ENCODE measurements at regions not wholly inside any gene's neighbourhood (a gene's known extent, or its start where the extent isn't known, plus 50 kb on each side); places are given as distances from the start of the nearest gene placed in this dataset.

GRCh38 chr13:99752373-99752772, 219.2 kb downstream of the ZIC5 start:
- TF ChIP-seq CTCF (IDR thresholded peaks at IDR 0.05): no peak
- DNase-seq (ENCODE audit: low spot score): no peak
- Histone ChIP-seq H3K4me3 (no peak overlapping the region), H3K27ac (no peak overlapping the region)

- Histone ChIP-seq H3K4me3 (no peak overlapping the region), H3K27ac (no peak overlapping the region)
- no peak for TF ChIP-seq CTCF (IDR thresholded peaks at IDR 0.05)
- no peak for DNase-seq (ENCODE audit: low spot score)
These were observed 219.9 kb downstream of the ZIC5 start for GRCh38 chr13:99751517-99752199.

- DNase-seq (ENCODE audit: low spot score): no peak
- TF ChIP-seq CTCF (IDR thresholded peaks at IDR 0.05): no peak
- no peak overlapping the region for H3K27ac ChIP-seq
These were observed 220.6 kb downstream of the ZIC5 start for GRCh38 chr13:99750951-99751350.

DNA sequence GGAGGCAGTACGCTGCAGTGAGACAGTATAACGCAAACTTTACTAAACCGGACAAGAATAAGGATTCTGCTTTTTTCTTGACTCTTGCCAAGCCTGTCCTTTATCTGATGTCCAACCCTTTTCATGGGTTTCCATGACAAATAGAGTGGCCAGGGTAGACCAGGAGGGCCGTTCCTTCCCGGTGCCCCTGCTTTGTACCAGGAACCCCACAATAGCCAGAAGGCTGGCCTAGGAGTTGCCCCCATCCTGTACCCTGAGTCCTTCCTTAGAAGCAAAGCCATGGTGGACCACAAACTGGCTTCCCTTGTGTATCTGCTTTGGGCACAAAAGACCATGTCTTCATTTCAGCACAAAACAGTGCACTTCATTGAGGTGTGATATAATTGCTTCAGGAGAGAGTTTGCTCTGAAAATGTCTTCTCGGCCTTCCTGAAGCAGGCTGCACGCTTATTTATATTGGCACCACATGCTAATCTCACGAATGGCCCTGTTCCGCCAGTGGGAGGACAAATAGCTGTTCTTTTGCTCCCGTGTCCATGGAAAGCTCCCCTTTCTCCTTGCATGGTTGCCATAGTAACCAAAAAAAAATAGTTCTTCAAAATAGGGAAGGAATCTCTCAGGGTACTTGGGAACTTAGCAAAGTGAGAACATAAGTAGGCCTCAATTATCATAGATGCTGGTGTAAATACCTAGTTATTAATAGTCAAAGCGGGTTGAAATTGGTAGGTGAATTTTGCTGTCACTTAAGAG, 222.1 kb downstream of the ZIC5 start:
- DNase-seq (ENCODE audit: low spot score): no peak
- no peak overlapping the region for H3K27ac ChIP-seq
- H3K4me3 ChIP-seq: no peak overlapping the region
- no peak for TF ChIP-seq CTCF (IDR thresholded peaks at IDR 0.05)

More at GRCh38 chr13:99750951-99751350, 220.6 kb downstream of the ZIC5 start:
- H3K4me3 ChIP-seq: no peak overlapping the region

- H3K27ac ChIP-seq: no peak overlapping the region
- no peak overlapping the region for H3K4me3 ChIP-seq
- DNase-seq (ENCODE audit: low spot score): no peak
- TF ChIP-seq CTCF (IDR thresholded peaks at IDR 0.05): no peak
These were observed 224.2 kb downstream of the ZIC5 start for GRCh38 chr13:99747403-99747710.

GRCh38 chr13:99746637-99747402, 224.7 kb downstream of the ZIC5 start:
- H3K27ac ChIP-seq: no peak overlapping the region
- DNase-seq (ENCODE audit: low spot score): no peak
- no peak for TF ChIP-seq CTCF (IDR thresholded peaks at IDR 0.05)
- H3K4me3 ChIP-seq: no peak overlapping the region
